Adrenal gland (tissue), 9 donors: ENCODE measurements at regions not wholly inside any gene's neighbourhood (a gene's known extent, or its start where the extent isn't known, plus 50 kb on each side); places are given as distances from the start of the nearest gene placed in this dataset.

ENCODE experiments used
- DNase-seq, 7 donors: peaks; one replicate each; pipeline ENCODE4 v3.0.0-alpha.2; 2019 to 2020
- H3K27ac ChIP-seq, 5 donors: fragments of 200-600 bp; sonication (generic) in 4 of 5; 1 replicate in 3 of 5; 2 replicates in 2 of 5; pipeline versions ENCODE4 v1.5.1 to v1.8.0; 2016 to 2020; ENCODE audit warnings: mild to moderate bottlenecking in 1 of 5
- H3K27me3 ChIP-seq: fragments of 200-600 bp; 2 replicates; pipeline ENCODE4 v1.8.0; 2021
- H3K36me3 ChIP-seq, 2 donors: fragments of 200-600 bp; replicated peaks in 1 of 2; 1 replicate in 1 of 2; 2 replicates in 1 of 2; pipeline versions ENCODE4 v1.5.1 to v1.8.0; 2018 to 2022
- H3K4me1 ChIP-seq, 2 donors: fragments of 200-600 bp; replicated peaks in 1 of 2; 1 replicate in 1 of 2; 2 replicates in 1 of 2; pipeline versions ENCODE4 v1.5.1 to v1.8.0; 2018 to 2021
- H3K4me3 ChIP-seq, 4 donors: fragments of 200-600 bp; sonication (generic) in 3 of 4; one replicate each; pipeline ENCODE4 v1.5.1; 2016 to 2018
- H3K9me3 ChIP-seq, 3 donors: fragments of 200-600 bp; sonication (generic) in 1 of 3; replicated peaks in 1 of 3; 1 replicate in 2 of 3; 2 replicates in 1 of 3; pipeline versions ENCODE4 v1.5.1 to v1.8.0; 2016 to 2021
- POLR2A ChIP-seq, 2 donors: fragments of 450-650 bp; IDR thresholded peaks; one replicate each; pipeline ENCODE4 v1.6.1; 2017; ENCODE audit warnings: antibody characterized with exemption in 2 of 2, mild to moderate bottlenecking in 2 of 2, moderate library complexity in 1 of 2
- WGBS, 4 donors: extraction: QIAGEN DNeasy Blood & Tissue Kit in 2 of 4; methylation state at CpG; one replicate each; pipeline versions ENCODE4 v1.1.5 to v1.1.7; 2013 to 2017; 5-methylcytosine and 5-hydroxymethylcytosine counted together
- intact Hi-C, 2 donors: fragments of 100-400 bp; cut with DNase I; formaldehyde crosslinking; loops; one replicate each; pipeline versions ENCODE4 v1.14.1 to v1.15.0; 2022 to 2023
- TF ChIP-seq, protein P1 (sequence below), 6 experiments: fragments of 450-650 bp in 4 of 6; fragments of 200-600 bp in 2 of 6; sonication (generic) in 1 of 6; IDR thresholded peaks; 1 replicate in 5 of 6; 2 replicates in 1 of 6; pipeline versions ENCODE4 v1.5.1 to v1.8.0; 2016 to 2021; ENCODE audit warnings: antibody characterized with exemption in 6 of 6, mild to moderate bottlenecking in 2 of 6, moderate library complexity in 1 of 6
- donor health status: healthy with polysubstance abuse.
- donor health status: Bipolar disorder and iron deficiency.
- donor health status: DM: yes; HTN: yes; CAD: no.
- donor health status: DM: no; HTN: no; CAD: no.
- donor health status: DM: no; HTN: no; CAD: no.

DNA sequence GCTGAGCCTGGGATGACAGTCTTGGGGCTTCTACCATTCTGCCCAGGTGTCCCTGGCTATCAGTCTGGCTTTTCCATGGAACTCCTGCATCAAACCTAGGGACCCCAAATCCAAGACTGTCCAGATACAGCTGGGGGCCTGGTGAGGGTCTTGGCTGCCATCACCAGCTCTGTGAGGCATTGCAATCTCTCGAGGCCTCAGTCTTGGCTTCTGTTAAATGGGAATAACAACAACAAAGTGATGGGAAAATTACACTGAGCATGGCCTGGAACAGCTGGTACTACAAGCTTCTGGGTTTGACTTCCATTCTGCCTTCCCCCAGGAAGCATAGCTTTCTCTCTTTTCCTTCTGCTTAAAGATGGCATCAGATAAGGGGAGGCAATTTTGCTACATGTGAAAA lies 50.0 kb upstream of the LCTL start:
- H3K36me3 ChIP-seq = no peaks in the 10 kb centered on the region
- H3K27me3 ChIP-seq = no peaks in the 10 kb centered on the region
- no peak overlapping the region for H3K27ac ChIP-seq
- no peaks in the 10 kb centered on the region for H3K9me3 ChIP-seq
- H3K4me3 ChIP-seq = no peak overlapping the region
- intact Hi-C loops = loop anchor here in 1 of 2 donors (5.0 kb wide), 1 partner anchor 81 kb away; no protein-coding TSS in a partner anchor
- peaks cover 0 to 8% of the 10 kb centered on the region in 2 donors for H3K4me1 ChIP-seq
- no peak for TF ChIP-seq POLR2A (IDR thresholded peaks at IDR 0.05)
- TF ChIP-seq, protein P1, sequence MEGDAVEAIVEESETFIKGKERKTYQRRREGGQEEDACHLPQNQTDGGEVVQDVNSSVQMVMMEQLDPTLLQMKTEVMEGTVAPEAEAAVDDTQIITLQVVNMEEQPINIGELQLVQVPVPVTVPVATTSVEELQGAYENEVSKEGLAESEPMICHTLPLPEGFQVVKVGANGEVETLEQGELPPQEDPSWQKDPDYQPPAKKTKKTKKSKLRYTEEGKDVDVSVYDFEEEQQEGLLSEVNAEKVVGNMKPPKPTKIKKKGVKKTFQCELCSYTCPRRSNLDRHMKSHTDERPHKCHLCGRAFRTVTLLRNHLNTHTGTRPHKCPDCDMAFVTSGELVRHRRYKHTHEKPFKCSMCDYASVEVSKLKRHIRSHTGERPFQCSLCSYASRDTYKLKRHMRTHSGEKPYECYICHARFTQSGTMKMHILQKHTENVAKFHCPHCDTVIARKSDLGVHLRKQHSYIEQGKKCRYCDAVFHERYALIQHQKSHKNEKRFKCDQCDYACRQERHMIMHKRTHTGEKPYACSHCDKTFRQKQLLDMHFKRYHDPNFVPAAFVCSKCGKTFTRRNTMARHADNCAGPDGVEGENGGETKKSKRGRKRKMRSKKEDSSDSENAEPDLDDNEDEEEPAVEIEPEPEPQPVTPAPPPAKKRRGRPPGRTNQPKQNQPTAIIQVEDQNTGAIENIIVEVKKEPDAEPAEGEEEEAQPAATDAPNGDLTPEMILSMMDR (IDR thresholded peaks at IDR 0.05) = no peak
- no peak for DNase-seq
- WGBS, 4 donors = 67 to 83% (median 75%) methylated on average over 1 of the region's 1 CpG

DNA sequence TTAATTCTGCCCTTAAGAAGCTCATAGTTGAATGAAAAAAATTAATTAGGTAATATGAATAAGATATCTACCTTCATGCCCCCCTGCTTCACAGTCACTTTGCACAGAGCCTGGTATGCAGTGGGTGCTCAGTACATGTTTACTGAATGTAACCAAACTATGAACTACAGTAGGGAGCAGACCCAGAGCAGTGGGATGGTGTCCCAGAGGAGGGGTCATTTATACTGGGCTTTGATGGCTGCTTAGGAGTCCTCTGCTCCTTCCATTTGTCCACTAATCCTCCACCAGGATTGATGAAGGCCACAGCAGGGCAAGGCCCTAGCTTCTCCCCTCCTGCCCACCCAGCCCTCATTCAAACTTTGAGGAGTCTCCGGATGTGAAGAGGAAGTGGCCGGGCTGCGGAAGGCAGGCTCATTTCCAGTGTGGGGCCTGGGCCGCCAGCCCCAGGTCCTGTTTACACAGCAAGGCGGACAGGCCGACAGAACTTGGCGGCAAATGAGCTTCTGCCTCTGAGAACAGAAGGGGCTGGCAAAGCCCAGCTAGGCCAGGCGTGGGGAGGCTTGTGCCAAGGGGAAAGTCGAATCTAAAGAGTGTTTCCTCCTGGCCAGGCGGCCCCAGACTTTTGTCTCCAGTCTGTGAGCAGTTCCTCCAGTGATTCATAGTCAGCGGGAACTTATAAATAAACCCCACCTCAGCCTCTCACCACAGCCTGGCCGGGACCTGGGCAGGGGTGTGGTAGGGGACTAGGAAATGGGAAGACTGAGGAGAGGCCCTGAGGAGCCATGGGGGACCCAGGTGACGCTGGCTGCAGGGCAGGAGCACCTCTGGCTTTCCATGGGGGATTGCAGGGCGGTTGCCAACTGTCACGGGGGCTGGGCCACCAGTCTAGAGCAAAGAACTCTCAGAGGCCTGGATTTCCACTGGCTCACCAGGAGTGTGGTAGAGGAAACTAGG lies 51.6 kb upstream of the LCTL start:
- 57 to 70% (median 65%) methylated on average over 11 to 15 of the region's 15 CpGs for WGBS, 4 donors
- Histone ChIP-seq H3K4me1 (peaks cover 0 to 13% of the 10 kb centered on the region in 2 donors), H3K36me3 (no peaks in the 10 kb centered on the region), H3K4me3 (no peak overlapping the region), H3K9me3 (no peaks in the 10 kb centered on the region), H3K27me3 (peaks cover 12% of the 10 kb centered on the region), H3K27ac (peak overlapping the region in 4 of 5 donors; percentile 17 to 83 (median 48))
- intact Hi-C loops = loop anchor here in 1 of 2 donors (5.0 kb wide), 1 partner anchor 80 kb away; no protein-coding TSS in a partner anchor
- peak; percentile 38 to 79 (median 58) for DNase-seq
- TF ChIP-seq, protein P1 (IDR thresholded peaks at IDR 0.05) = no peak
- TF ChIP-seq POLR2A (IDR thresholded peaks at IDR 0.05) = peak in 1 of 2 donors; percentile 9

DNA sequence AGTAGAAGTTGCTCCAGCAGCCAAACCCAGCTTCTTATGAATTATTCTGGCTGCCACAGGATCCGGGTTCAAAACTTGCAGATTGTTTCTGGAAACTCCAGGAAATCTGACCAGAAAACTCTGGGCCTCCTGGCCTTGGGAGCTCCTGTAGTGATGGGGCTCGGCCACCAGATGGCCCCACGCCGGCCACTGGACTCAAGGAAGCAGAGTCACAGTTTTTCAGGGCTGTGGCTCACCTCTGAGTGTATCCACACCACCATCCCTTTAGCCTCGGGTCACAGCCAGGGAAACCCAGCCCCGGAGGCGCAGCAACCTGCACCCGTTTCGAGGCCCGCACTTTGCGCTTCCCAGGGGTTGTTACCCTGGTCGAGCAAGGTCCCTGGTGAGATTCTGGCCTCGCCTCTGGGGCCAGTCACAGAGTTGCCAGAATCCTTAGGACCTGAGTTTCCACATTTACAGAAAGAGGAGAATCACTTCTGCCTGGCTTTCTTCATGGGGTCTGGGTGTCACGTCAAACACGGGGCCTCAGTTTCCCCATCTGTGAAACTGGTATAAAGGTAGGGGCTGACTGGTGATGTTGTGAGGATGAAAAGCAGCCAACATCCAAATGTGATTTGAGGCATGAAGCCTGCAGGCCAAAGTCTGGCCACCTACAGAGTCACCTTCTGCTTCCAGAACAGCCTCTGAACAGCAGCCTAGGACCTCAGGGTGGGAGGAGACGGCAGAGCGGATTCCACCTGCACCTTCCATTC lies 53.5 kb upstream of the LCTL start:
- Histone ChIP-seq H3K4me3 (no peak overlapping the region), H3K9me3 (no peaks in the 10 kb centered on the region), H3K4me1 (peaks cover 0 to 13% of the 10 kb centered on the region in 2 donors), H3K27me3 (peaks cover 13% of the 10 kb centered on the region), H3K36me3 (no peaks in the 10 kb centered on the region), H3K27ac (peak overlapping the region in 1 of 5 donors; percentile 7)
- no peak for TF ChIP-seq POLR2A (IDR thresholded peaks at IDR 0.05)
- TF ChIP-seq, protein P1 (IDR thresholded peaks at IDR 0.05) = peak; percentile 77 to 89 (median 84)
- intact Hi-C loops = loop anchor here in 1 of 2 donors (5.0 kb wide), 1 partner anchor 78 kb away; no protein-coding TSS in a partner anchor
- DNase-seq = peak; percentile 74 to 89 (median 83)
- 31 to 40% (median 33%) methylated on average over 9 to 17 of the region's 17 CpGs for WGBS, 4 donors

DNA sequence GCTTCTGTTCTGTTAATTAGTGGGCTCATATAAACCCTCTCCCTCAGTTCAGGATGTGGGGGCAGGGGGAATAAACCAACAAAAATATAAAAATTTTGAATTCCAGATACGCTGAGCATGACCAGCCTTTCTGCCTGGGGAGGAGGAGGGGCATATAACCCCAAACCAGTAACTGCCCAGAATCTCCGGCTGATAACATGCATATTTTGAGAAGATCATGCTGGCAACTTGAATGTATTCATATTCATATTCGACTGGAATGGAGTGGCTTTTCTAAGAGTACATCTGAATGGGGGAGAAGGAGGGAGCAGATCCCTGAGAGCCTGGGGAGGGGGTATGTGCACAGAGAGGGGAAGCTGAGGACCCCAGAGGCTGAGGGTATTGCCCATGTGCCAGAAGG lies 54.5 kb upstream of the LCTL start:
- H3K4me1 ChIP-seq = peaks cover 0 to 13% of the 10 kb centered on the region in 2 donors
- H3K4me3 ChIP-seq = no peak overlapping the region
- no peaks in the 10 kb centered on the region for H3K36me3 ChIP-seq
- H3K9me3 ChIP-seq = no peaks in the 10 kb centered on the region
- WGBS, 4 donors = 68 to 73% (median 72%) methylated on average over 3 of the region's 3 CpGs
- H3K27ac ChIP-seq = peak overlapping the region in 1 of 5 donors; percentile 17
- no peak for TF ChIP-seq POLR2A (IDR thresholded peaks at IDR 0.05)
- TF ChIP-seq, protein P1 (IDR thresholded peaks at IDR 0.05) = no peak
- peaks cover 13% of the 10 kb centered on the region for H3K27me3 ChIP-seq
- no peak for DNase-seq
- intact Hi-C loops = loop anchor here (2.0 to 5.0 kb wide), 4 partner anchors 77 to 232 kb away; no protein-coding TSS in a partner anchor
